GM23248 (cell line): ENCODE measurements at regions not wholly inside any gene's neighbourhood (a gene's known extent, or its start where the extent isn't known, plus 50 kb on each side); places are given as distances from the start of the nearest gene placed in this dataset.

ENCODE experiments used
- EZH2 ChIP-seq: fragments of 200-600 bp; sonication (generic); IDR thresholded peaks from 2 replicates; pipeline ENCODE4 v1.6.1; 2018; ENCODE audit warnings: antibody characterized with exemption, mild to moderate bottlenecking; ENCODE audit not compliant: insufficient read depth, poor library complexity, severe bottlenecking
- EZH2phosphoT487 ChIP-seq: fragments of 200-600 bp; sonication (generic); IDR thresholded peaks from 2 replicates; pipeline ENCODE4 v1.6.1; 2018; ENCODE audit warnings: antibody characterized with exemption, moderate library complexity, mild to moderate bottlenecking, low read depth; ENCODE audit not compliant: insufficient read depth

DNA sequence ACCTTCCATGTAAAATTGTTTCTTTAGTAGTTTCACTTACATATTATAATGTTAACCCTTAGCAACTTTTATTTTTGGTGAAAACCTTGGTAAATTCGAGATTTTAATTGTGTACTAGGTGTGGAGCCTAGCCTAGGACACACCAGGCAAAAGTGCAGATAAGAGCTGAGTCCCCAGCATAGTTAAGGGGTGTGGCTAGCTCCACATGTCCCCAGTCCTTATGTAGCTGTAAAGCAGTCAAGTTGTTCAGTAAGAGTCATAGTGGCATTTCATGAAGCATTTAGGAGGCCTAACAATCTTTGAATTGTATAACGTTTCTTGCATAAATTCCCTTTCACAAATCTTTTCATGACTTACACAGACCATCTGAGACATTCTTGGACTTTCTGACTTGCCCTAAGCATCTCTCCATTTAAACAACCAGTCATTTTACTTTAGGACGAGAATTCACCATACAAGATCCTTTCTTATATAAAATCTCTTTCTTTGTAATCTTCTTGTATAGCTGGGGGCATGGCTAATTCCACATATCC, 53.8 kb upstream of the INHBA start:
- TF ChIP-seq EZH2 (no peak), EZH2phosphoT487 (no peak)
